Activated naive CD4-positive, alpha-beta T cell treated with anti-CD3 and anti-CD28 coated beads for 36 hours (primary cell): ENCODE measurements at regions not wholly inside any gene's neighbourhood (a gene's known extent, or its start where the extent isn't known, plus 50 kb on each side); places are given as distances from the start of the nearest gene placed in this dataset.

Experiments
- CTCF ChIA-PET: fragments of 350-600 bp; sonication (Branson Sonifier 250); formaldehyde crosslinking; loops from one replicate; lab custom pipeline; 2021; ENCODE audit warnings: antibody characterized with exemption; lab: Charles Lee
- DNase-seq: peaks from one replicate; pipeline ENCODE4 v3.0.0-alpha.2; 2020
- H3K27ac Mint-ChIP-seq: one replicate; pipeline ENCODE4 v1.8.0; 2021; ENCODE audit warnings: mild to moderate bottlenecking, mixed read lengths
- H3K27me3 Mint-ChIP-seq: one replicate; pipeline ENCODE4 v1.8.0; 2021; ENCODE audit warnings: low read depth, mixed read lengths
- H3K36me3 Mint-ChIP-seq: one replicate; pipeline ENCODE4 v1.8.0; 2021; ENCODE audit warnings: low read depth, mixed read lengths
- H3K4me1 Mint-ChIP-seq: one replicate; pipeline ENCODE4 v1.8.0; 2021; ENCODE audit warnings: low read depth, mixed read lengths
- H3K4me3 Mint-ChIP-seq: one replicate; pipeline ENCODE4 v1.8.0; 2021; ENCODE audit warnings: mild to moderate bottlenecking, moderate library complexity, mixed read lengths
- H3K9me3 Mint-ChIP-seq: one replicate; pipeline ENCODE4 v1.8.0; 2021; ENCODE audit warnings: mixed read lengths
- intact Hi-C: fragments of 100-400 bp; cut with micrococcal nuclease; formaldehyde crosslinking; loops from one replicate; pipeline ENCODE4 v1.15.1; 2023

DNA sequence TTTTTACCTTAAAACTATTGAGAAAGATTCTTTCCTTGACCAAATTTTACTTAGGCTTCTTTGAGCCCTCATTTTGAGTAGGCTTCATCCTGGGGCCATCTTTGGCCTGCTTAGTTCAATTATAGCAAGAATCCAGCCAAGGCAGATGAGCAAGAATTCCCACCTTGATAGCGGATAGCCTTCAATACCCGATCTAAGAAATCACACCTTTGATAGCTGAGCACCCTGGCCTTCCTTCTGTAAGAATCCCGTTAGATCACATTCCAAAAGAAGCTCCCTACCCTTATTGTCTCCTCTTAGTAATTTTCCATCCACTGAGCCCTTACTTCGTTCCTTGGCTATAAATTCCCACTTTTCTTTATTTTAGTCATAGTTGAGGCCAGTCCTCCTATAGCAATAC, 275.4 kb upstream of the ROBO1 start:
- Mint-ChIP-seq H3K4me3 (no peak overlapping the region), H3K36me3 (no peaks in the 10 kb centered on the region), H3K27ac (no peak overlapping the region), H3K9me3 (peaks cover 4% of the 10 kb centered on the region), H3K4me1 (no peaks in the 10 kb centered on the region), H3K27me3 (no peaks in the 10 kb centered on the region)
- CTCF ChIA-PET = no interaction called here
- intact Hi-C loops = no loop called here
- no peak for DNase-seq

DNA sequence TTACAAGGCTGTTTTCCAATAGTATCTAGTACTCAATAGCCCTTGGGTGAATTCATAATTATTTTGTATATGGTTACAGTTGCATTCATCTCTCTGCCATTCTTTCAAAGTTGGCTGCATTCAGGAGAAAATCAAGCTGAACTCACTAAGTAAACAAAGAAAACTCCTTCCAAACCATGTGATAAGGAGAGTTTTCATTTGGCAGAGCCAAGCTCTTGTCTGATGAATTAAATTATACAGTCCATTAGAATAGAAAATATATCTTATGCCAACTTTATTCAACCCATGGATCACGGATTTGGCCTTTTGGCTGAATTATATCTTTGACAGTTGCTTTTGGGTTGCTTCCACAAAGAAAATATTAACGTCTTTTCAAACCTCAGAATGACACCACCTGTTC, 272.3 kb upstream of the ROBO1 start:
- CTCF ChIA-PET = no interaction called here
- Mint-ChIP-seq H3K9me3 (peaks cover 4% of the 10 kb centered on the region), H3K27me3 (no peaks in the 10 kb centered on the region), H3K27ac (no peak overlapping the region), H3K36me3 (no peaks in the 10 kb centered on the region), H3K4me3 (no peak overlapping the region), H3K4me1 (no peaks in the 10 kb centered on the region)
- intact Hi-C loops = no loop called here
- DNase-seq = no peak

DNA sequence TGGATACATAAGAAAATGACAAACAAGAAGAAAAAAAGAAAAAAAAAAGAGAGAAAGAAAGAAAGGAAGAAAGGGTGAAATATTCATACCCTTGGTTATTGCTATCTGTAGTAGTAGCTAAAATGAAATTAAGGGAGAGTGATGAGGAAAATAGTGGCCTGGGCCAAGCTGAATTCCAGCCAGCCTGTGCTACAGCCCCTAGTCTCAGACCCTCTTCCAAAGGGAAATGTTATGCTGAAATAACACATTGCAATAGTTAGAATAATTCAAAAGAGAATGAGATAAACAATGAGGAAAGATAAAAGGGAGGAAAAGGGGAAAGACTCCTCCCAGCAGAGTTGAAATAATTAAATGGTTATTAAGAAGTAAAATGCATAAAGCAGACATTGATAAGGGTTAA, 268.4 kb upstream of the ROBO1 start:
- intact Hi-C loops = no loop called here
- no peak for DNase-seq
- CTCF ChIA-PET = no interaction called here
- Mint-ChIP-seq H3K4me1 (no peaks in the 10 kb centered on the region), H3K9me3 (peaks cover 2% of the 10 kb centered on the region), H3K27me3 (no peaks in the 10 kb centered on the region), H3K27ac (no peak overlapping the region), H3K36me3 (no peaks in the 10 kb centered on the region), H3K4me3 (no peak overlapping the region)

DNA sequence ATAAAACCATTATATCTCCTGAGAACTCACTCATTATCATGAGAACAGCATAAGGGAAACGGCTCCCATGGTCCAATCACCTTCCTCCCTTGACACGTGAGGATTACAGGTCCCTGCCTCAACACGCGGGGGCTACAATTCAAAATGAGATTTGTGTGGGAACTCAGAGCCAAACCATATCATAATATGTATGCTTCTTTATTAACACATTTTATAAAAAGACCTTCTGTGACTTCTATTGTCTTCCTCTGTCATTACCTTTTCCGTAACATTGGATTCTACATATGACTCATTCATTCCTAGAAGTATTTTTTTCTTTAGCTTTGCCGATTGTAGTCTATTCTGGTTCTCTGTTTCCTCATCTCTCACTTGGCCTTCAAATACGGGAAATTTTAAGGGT, 267.2 kb upstream of the ROBO1 start:
- H3K36me3 Mint-ChIP-seq = no peaks in the 10 kb centered on the region
- no peaks in the 10 kb centered on the region for H3K27me3 Mint-ChIP-seq
- no peak for DNase-seq
- CTCF ChIA-PET = no interaction called here
- H3K4me3 Mint-ChIP-seq = no peak overlapping the region
- H3K27ac Mint-ChIP-seq = no peak overlapping the region
- intact Hi-C loops = no loop called here
- H3K9me3 Mint-ChIP-seq = peaks cover 2% of the 10 kb centered on the region
- no peaks in the 10 kb centered on the region for H3K4me1 Mint-ChIP-seq

DNA sequence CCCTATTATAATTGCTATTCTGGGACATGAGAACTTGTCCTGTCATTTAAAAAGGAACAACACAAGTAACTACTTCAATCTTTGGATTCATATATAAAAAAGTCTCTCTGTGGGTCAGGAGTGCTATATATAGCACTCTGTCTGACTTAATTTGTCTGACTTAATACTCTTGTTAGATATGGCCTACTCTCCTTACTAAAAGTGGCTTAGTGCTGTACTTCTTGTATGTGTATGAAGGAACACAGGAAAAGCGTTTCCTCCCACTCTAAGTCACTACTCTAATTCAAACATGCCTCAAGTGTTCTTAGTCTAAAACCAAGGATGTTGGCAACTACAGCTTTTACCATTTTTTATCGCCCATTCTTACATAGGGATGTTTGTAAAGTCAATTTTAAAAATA, 255.2 kb upstream of the ROBO1 start:
- Mint-ChIP-seq H3K27me3 (no peaks in the 10 kb centered on the region), H3K36me3 (no peaks in the 10 kb centered on the region), H3K4me1 (no peaks in the 10 kb centered on the region)

DNA sequence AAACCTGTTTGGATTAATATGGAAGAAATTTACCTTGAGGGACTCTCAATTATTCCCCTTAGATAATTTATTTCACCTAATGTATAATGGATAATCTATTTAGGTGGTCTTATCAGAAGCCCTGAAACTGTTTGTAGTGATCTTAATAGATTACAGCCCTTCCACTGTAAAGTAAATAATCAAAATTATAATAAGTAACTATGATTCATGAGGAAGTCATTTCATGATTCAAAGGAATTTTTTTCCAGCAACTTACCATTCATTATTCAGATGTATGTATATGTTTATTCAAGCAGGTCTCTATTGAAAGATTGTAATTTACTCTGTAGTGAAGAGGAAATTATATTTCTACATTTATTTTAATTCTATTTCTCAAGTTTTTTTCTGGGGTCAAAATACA, 250.6 kb upstream of the ROBO1 start:
- H3K36me3 Mint-ChIP-seq = no peaks in the 10 kb centered on the region
- H3K9me3 Mint-ChIP-seq = peaks cover 3% of the 10 kb centered on the region
- intact Hi-C loops = no loop called here
- no peak overlapping the region for H3K27ac Mint-ChIP-seq
- no peak overlapping the region for H3K4me3 Mint-ChIP-seq
- no peak for DNase-seq
- H3K4me1 Mint-ChIP-seq = no peaks in the 10 kb centered on the region
- CTCF ChIA-PET = no interaction called here
- no peaks in the 10 kb centered on the region for H3K27me3 Mint-ChIP-seq

More for the DNA sequence above, 255.2 kb upstream of the ROBO1 start:
- no peak overlapping the region for H3K4me3 Mint-ChIP-seq
- no peak overlapping the region for H3K27ac Mint-ChIP-seq
- no peak for DNase-seq
- peaks cover 6% of the 10 kb centered on the region for H3K9me3 Mint-ChIP-seq
- intact Hi-C loops = no loop called here
- CTCF ChIA-PET = no interaction called here

DNA sequence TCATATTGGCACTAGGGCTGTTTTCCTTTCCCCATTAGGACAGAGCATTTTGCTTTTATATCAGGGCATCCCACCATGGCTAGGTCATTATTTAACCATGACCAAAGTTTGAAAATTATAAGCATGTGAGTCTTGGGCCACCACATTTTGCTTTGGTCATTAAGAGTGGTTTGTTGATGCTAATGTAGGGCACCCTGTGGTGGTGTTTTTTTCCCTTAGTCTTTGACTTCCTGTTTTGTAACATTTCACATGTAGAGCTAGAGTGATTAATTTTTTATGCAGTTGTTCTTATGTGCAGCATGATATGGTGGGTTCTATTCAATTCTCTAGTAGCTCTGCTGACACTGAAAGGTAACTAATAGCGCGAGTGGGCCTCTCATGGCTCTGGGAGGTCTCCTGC, 249.6 kb upstream of the ROBO1 start:
- Mint-ChIP-seq H3K27me3 (no peaks in the 10 kb centered on the region), H3K4me3 (no peak overlapping the region), H3K36me3 (no peaks in the 10 kb centered on the region), H3K4me1 (no peaks in the 10 kb centered on the region), H3K27ac (no peak overlapping the region), H3K9me3 (peaks cover 4% of the 10 kb centered on the region)
- intact Hi-C loops = no loop called here
- CTCF ChIA-PET = no interaction called here
- DNase-seq = no peak

DNA sequence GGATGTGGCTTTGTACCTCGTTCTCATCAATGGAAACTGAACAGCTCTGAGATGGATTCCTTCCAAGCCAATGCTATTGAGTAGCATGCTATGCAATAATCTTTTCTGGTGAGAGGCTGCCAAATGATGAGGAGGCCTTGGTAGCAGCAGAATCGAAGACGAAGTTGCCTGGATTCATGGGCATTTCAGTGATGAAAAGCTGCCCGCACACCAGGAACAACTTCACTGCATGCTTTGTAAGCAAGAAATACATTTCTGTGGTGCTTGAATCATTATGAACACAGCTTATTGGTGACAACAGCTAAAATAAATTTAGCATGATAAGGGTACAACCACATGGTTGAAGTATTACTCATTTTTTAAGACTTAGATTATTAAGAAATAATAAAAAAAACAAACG, 246.8 kb upstream of the ROBO1 start:
- Mint-ChIP-seq H3K9me3 (peaks cover 5% of the 10 kb centered on the region), H3K36me3 (no peaks in the 10 kb centered on the region), H3K4me1 (no peaks in the 10 kb centered on the region), H3K27me3 (no peaks in the 10 kb centered on the region), H3K27ac (no peak overlapping the region), H3K4me3 (no peak overlapping the region)
- CTCF ChIA-PET = no interaction called here
- intact Hi-C loops = no loop called here
- DNase-seq = no peak

DNA sequence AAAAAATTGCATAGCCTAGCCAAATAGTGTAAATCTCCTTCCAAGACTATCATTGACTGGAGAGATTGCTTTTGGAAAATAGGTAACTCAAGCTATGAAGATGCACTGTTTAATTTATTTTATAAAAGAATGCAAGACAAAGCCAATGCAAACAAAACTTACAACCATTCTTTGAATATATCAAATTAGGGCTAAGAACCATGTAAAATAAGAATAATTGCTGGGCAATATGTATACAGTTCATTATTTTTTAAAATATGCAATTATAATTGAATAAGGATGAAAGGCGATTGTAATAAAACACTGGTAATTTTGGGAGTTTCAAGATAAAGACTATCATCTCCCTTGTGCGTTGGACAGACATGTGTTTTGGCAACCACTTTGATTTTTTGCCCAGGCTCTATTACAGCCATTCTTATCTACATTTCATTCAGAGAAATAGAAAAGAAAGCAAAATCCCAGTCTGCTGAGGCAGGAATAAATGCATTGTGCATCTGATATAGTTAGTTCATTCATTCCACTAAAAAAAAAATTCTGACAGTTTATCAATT, 242.3 kb upstream of the ROBO1 start:
- peaks cover 9% of the 10 kb centered on the region for H3K9me3 Mint-ChIP-seq
- H3K27me3 Mint-ChIP-seq = no peaks in the 10 kb centered on the region
- H3K36me3 Mint-ChIP-seq = no peaks in the 10 kb centered on the region
- H3K27ac Mint-ChIP-seq = no peak overlapping the region
- H3K4me3 Mint-ChIP-seq = no peak overlapping the region
- no peak for DNase-seq
- intact Hi-C loops = no loop called here
- no peaks in the 10 kb centered on the region for H3K4me1 Mint-ChIP-seq
- CTCF ChIA-PET = interaction anchor here (0.7 kb wide), 1 partner anchor 1658 kb away, joined by 6 read pairs; no protein-coding TSS in a partner anchor

DNA sequence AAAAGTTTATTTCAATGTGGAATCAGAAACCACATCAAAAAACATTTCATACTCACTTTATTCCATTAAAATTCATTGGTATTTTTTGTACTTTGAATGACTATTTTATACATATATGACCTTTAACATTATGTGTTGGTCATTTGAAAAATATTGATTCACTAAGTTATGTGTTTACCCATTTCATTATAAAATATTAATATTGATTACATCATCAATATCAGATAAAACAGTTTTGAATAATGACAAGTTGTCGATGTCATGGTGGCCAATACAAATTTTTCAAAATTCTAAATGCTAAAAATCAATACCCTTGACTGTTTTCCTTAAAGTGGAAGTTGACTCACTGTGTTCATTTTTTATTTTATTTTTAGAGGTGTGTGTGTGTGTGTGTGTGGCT, 239.7 kb upstream of the ROBO1 start:
- H3K4me3 Mint-ChIP-seq = no peak overlapping the region
- no peaks in the 10 kb centered on the region for H3K27me3 Mint-ChIP-seq
- H3K4me1 Mint-ChIP-seq = no peaks in the 10 kb centered on the region
- no peaks in the 10 kb centered on the region for H3K36me3 Mint-ChIP-seq
- no peak overlapping the region for H3K27ac Mint-ChIP-seq
- CTCF ChIA-PET = no interaction called here
- intact Hi-C loops = no loop called here
- peaks cover 7% of the 10 kb centered on the region for H3K9me3 Mint-ChIP-seq
- DNase-seq = no peak

DNA sequence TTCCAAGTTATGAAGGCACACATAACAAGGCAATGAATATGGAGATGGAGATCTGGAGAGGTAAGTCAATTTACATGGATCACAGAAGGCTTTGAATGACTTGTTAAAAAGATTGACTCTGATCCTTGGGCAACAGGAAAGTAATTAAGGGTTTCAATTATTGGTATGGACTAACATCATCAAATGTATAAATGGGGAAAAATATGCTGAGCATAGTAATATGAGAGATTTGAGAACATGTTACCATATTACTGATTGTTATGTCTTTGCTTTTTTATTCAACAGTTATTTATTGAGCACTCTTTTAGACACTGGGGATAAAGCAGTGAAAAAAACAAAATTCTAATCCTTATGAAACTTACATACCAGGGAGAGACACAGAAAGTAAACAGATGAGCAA, 238.5 kb upstream of the ROBO1 start:
- Mint-ChIP-seq H3K4me3 (no peak overlapping the region), H3K36me3 (no peaks in the 10 kb centered on the region), H3K9me3 (peaks cover 4% of the 10 kb centered on the region), H3K27ac (no peak overlapping the region), H3K4me1 (no peaks in the 10 kb centered on the region), H3K27me3 (no peaks in the 10 kb centered on the region)
- CTCF ChIA-PET = no interaction called here
- no peak for DNase-seq
- intact Hi-C loops = no loop called here

DNA sequence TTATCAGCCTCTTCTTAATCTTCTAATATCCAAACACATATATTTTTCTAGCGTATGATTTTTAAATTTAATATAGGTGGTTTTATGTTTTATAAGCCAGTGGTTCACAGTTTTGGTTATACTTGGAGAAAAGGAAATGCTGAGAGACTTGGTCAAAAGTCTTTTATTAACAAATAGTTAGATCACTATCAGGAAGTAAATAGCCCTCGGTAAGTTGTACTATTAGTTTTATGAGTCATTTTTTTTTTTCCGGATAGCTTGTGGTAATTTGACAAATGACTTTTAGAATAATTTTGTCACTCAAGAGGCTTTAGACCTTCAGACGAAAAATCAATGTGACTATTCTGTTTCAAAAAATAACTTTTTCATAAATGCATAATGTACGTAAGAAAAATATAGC, 232.2 kb upstream of the ROBO1 start:
- H3K9me3 Mint-ChIP-seq = peaks cover 2% of the 10 kb centered on the region
- DNase-seq = no peak
- H3K27ac Mint-ChIP-seq = no peak overlapping the region
- H3K36me3 Mint-ChIP-seq = no peaks in the 10 kb centered on the region
- CTCF ChIA-PET = no interaction called here
- intact Hi-C loops = no loop called here
- H3K4me3 Mint-ChIP-seq = no peak overlapping the region
- no peaks in the 10 kb centered on the region for H3K27me3 Mint-ChIP-seq
- H3K4me1 Mint-ChIP-seq = no peaks in the 10 kb centered on the region

DNA sequence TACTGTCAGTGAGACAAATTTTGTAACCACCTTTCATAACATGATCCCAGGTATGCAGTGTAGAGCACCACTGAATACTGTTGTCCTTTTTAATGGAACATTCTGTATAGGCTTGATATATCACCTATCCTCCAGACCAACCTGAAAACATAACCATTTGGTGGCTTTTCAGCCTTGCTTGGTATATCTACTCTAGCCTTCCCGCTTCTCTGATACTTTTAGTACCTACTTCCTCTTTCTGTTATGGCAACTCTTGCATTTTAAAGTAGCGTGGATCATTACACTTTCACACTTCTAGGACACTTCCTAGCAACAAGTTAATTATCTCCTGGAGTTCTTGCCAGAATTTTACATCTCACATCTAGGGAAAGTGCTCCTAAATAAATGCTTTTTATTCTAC, 226.6 kb upstream of the ROBO1 start:
- H3K4me3 Mint-ChIP-seq = no peak overlapping the region
- no peak for DNase-seq
- intact Hi-C loops = no loop called here
- CTCF ChIA-PET = no interaction called here
- no peaks in the 10 kb centered on the region for H3K27me3 Mint-ChIP-seq
- no peak overlapping the region for H3K27ac Mint-ChIP-seq
- H3K4me1 Mint-ChIP-seq = no peaks in the 10 kb centered on the region
- H3K36me3 Mint-ChIP-seq = no peaks in the 10 kb centered on the region
- peaks cover 6% of the 10 kb centered on the region for H3K9me3 Mint-ChIP-seq

DNA sequence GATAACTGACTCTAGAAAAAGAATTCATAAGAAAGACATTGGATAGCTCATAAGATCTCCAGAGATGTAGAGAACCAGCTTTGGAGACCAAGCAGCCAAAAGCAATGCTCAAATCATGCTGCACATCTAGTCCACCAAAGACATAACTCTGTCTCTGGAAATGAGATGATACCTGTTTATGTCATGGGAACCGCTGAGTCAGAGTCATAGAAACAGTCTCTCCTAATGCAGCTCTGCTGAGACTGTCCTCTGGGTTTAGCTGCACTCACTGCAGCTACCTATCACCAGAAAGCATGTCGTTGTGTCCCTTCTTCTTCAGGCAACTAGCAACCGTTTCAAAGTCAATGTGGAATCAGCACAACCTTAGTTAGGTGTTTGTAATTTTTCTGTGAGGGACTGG, 218.5 kb upstream of the ROBO1 start:
- DNase-seq = no peak
- peaks cover 3% of the 10 kb centered on the region for H3K36me3 Mint-ChIP-seq
- no peaks in the 10 kb centered on the region for H3K4me1 Mint-ChIP-seq
- CTCF ChIA-PET = no interaction called here
- no peak overlapping the region for H3K27ac Mint-ChIP-seq
- H3K27me3 Mint-ChIP-seq = no peaks in the 10 kb centered on the region
- no peak overlapping the region for H3K4me3 Mint-ChIP-seq
- peaks cover 22% of the 10 kb centered on the region for H3K9me3 Mint-ChIP-seq
- intact Hi-C loops = no loop called here
